ENCODE measurements at regions not wholly inside any gene's neighbourhood (a gene's known extent, or its start where the extent isn't known, plus 50 kb on each side); places are given as distances from the start of the nearest gene placed in this dataset.
"Not testable (repeated sequence)": the region's sequence is repeated elsewhere in the genome, so short reads cannot be mapped to it uniquely, and the experiment has no call there.

GRCh38 chr4:55253948-55254593, 92.0 kb upstream of the SRD5A3 start:
- no peak for DNase-seq

- no peak for DNase-seq
Observed at GRCh38 chr4:55255179-55255578, 90.9 kb upstream of the SRD5A3 start.

GRCh38 chr4:55256787-55257186, 89.3 kb upstream of the SRD5A3 start:
- no peak for DNase-seq

GRCh38 chr4:55258152-55258865, 87.7 kb upstream of the SRD5A3 start:
- no peak for DNase-seq

GRCh38 chr4:55259294-55259693, 86.7 kb upstream of the SRD5A3 start:
- DNase-seq, result no peak

GRCh38 chr4:55269470-55269869, 76.6 kb upstream of the SRD5A3 start:
- DNase-seq, result no peak

GRCh38 chr4:55269995-55270394, 76.0 kb upstream of the SRD5A3 start:
- DNase-seq, result no peak

- DNase-seq, result no peak
Observed at GRCh38 chr4:55270481-55270880, 75.6 kb upstream of the SRD5A3 start.

GRCh38 chr4:55272102-55272501, 73.9 kb upstream of the SRD5A3 start:
- no peak for DNase-seq

- DNase-seq, result no peak
Observed at GRCh38 chr4:55272589-55272988, 73.5 kb upstream of the SRD5A3 start.

GRCh38 chr4:55277011-55277410, 69.0 kb upstream of the SRD5A3 start:
- DNase-seq, result no peak

- no peak for DNase-seq
Observed at GRCh38 chr4:55278316-55278715, 67.7 kb upstream of the SRD5A3 start.

- not testable (repeated sequence) for DNase-seq
Observed at GRCh38 chr4:55280474-55280873, 65.6 kb upstream of the SRD5A3 start.

- DNase-seq, result not testable (repeated sequence)
Observed at GRCh38 chr4:55281118-55281683, 64.8 kb upstream of the SRD5A3 start.

- DNase-seq, result no peak
Observed at GRCh38 chr4:55284331-55284730, 61.7 kb upstream of the SRD5A3 start.

GRCh38 chr4:55291227-55291640, 54.8 kb upstream of the SRD5A3 start:
- no peak for DNase-seq

- no peak for DNase-seq
Observed at GRCh38 chr4:55296096-55296495, 49.9 kb upstream of the SRD5A3 start.
